ENCODE measurements at regions not wholly inside any gene's neighbourhood (a gene's known extent, or its start where the extent isn't known, plus 50 kb on each side); places are given as distances from the start of the nearest gene placed in this dataset.
"Not testable (repeated sequence)": the region's sequence is repeated elsewhere in the genome, so short reads cannot be mapped to it uniquely, and the experiment has no call there.

DNA sequence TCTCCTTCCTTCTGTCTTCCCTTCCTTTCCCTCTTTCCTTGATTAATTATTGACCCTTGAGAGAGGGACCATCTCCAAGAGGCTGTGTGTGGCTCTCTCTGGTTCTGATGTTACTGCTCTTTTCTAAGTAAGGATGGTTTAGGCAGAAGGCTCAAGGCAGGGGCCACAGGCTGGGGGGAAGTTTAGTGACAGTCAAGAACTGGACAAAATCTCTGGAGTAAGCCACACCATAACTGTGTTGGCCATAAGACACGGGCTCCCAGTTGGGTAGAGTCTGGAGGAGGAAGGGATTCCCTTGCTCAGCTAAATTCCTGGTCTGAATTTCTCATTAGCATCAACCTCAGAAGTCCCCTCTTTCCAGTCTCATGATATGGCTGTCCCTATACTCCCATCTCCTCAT, 74.7 kb downstream of the BUD13 start:
- DNase-seq (ENCODE audit: low read depth) = no peak

DNA sequence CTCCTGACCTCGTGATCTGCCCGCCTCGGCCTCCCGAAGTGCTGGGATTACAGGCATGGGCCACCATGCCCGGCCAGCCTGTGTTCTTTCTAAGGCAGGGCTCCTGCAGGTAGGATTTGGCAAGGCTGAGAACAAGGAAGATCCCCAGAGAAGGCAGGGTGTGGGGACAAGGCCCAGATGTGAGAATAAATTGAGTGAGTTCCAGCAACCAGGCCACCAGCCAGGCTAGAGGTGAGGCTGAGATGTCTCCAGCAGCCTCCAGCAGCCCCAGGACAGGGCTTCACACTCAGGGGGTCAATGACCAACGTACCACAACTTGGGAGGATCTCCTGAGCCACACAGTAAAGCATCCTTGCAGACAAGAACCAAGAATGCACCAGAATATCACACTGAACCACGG, 75.1 kb downstream of the BUD13 start:
- DNase-seq (ENCODE audit: low read depth) = no peak

DNA sequence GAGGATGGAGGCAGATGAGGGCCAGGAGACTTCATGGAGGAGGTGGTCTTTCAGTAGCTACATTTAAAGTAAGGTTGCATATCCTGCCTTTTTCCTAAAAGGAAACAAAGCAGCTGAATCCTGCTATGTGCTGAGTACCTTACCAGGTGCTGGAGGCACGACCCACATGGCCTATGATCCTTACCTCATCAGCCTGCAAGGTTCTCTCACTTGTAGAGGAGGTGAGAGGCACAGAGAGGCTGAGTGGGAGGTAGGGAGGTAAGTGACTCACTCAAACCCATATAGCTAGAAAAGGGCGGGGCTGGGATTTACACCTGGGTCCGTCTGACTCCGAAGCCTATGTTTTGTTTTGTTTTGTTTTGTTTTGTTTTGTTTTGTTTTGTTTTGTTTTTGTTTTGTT, 75.8 kb downstream of the BUD13 start:
- no peak for DNase-seq (ENCODE audit: low read depth)

DNA sequence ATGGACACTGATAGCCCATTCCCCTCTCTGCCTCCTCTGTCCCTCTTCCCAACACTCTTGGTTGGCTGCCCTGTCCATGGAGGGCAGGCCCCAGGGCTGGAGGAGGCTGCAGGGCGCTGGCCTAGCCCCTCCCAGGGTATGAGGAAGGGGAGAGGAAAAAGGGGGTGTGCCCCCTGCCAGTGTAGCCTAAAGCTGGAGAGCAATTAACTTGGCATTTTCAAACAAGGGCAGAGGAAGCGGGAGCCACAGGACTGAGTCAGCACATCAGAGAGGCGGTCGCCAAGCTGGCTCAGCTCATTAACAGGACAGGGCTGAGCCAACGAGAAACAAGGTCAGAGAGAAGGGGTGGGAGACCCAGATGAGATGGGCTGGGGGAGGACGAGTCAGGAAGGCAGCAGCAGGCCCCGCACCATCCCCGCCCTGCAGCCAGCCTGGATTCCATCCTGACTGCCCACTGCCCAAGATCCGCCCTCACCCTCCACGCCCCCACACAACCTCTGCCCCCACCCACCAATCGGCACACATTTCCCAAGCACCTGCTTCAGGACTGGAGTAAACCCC, 76.3 kb downstream of the BUD13 start:
- DNase-seq (ENCODE audit: low read depth) = no peak

DNA sequence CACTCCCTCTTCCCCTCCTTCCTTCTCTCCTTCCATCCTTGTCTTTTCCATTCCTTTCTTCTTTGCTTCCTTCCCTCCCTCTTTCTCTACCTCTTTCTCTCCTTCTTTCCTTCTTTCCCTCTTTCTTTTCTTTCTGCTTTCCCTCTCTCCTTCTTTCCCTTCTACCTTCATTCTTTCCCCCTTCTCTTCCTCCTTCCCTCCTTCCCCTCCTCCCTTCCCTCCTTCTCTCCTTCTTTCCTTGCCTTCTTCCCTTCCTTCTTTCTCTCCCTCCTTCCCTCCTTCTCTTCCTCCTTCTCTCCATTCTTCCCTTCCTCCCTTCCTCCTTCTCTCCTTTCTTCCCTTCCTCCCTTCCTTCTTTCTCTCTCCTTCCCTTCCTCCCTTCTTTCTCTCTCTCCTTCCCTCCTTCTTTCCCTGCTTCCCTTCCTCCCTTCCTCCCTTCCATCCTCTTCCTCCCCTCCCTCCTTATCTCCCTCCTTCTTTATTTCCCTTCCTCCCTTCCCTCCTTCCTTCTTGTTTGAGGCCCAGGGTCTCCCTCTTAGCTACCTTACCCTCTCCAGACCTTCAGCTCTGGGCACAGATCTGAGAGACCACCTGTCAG, 77.0 kb downstream of the BUD13 start:
- no peak for DNase-seq (ENCODE audit: low read depth)

- DNase-seq (ENCODE audit: low read depth) = no peak
Measured at GRCh38 chr11:116694815-116695590, 77.8 kb downstream of the BUD13 start.

GRCh38 chr11:116694349-116694725, 78.5 kb downstream of the BUD13 start:
- DNase-seq (ENCODE audit: low read depth) = no peak

DNA sequence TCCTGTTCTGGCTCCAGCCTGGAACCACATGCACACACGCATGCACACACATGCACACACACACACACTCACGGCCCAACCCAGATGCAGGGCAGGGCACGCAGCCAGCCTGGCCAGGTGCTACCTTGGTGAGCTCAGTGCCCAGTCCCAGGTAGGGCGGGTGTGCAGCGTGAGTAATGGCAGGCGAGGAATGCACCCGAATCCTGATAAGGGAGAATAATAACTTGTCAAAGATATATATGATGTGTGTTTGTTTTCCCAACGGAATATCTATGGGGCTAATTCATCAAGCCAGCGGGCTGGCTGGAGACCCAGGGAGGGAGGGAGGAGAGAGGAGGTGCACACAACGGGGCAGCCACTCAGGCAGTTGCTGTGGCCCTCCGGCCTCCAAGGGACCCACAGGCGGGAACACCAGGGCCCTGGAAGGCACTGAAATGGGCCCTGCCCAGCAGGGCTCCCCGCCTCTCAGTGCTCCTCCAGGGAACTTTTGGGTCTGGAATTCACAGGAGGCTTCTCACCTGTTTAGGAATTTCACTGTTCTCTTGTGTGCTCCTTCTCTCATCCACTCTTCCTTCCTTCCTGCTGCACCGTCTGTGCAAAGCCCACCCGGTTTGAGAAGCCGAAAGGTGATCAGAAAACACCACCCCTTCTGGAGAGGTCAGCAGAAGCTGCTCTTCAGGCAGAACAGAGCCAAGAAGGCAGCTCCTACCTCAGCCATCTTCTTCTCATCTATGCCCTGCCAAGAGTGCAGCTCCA, 79.0 kb downstream of the BUD13 start:
- DNase-seq (ENCODE audit: low read depth) = no peak

DNA sequence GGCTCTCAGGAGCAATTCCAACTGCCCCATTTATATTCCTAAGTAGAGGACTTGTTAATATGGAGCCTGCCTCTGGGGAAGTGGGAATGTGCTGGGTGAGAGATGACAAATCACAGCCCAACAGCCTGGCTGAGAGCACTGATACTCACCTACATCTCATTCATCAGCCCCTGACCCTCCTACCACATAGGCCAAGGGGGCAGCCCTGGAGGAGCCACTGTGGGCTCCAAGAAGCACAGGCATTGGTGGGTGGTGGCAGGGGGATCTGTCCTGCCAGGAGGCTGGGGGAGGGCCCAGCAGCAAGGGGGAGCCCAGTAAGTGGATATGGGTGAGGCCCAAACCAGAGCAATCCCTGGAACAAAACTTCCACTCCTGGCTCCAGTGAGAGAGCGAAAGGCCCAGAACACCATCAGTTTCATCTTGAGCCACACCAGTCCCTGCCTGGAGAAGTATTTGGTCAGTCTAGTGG, 79.7 kb downstream of the BUD13 start:
- DNase-seq (ENCODE audit: low read depth) = no peak

GRCh38 chr11:116692318-116693101, 80.3 kb downstream of the BUD13 start:
- no peak for DNase-seq (ENCODE audit: low read depth)

- peak; percentile 38 for DNase-seq (ENCODE audit: low read depth)
Measured at GRCh38 chr11:116691771-116692177, 81.0 kb downstream of the BUD13 start.

GRCh38 chr11:116690611-116691010, 82.2 kb downstream of the BUD13 start:
- DNase-seq (ENCODE audit: low read depth) = no peak

GRCh38 chr11:116689413-116690127, 83.2 kb downstream of the BUD13 start:
- no peak for DNase-seq (ENCODE audit: low read depth)

- DNase-seq (ENCODE audit: low read depth) = no peak
Measured at GRCh38 chr11:116688202-116688540, 84.6 kb downstream of the BUD13 start.

GRCh38 chr11:116687458-116688201, 85.2 kb downstream of the BUD13 start:
- no peak for DNase-seq (ENCODE audit: low read depth)

GRCh38 chr11:116686866-116687265, 85.9 kb downstream of the BUD13 start:
- DNase-seq (ENCODE audit: low read depth) = no peak

- no peak for DNase-seq (ENCODE audit: low read depth)
Measured at GRCh38 chr11:116683982-116684381, 88.8 kb downstream of the BUD13 start.

- DNase-seq (ENCODE audit: low read depth) = no peak
Measured at GRCh38 chr11:116680349-116681125, 92.2 kb downstream of the BUD13 start.

- DNase-seq (ENCODE audit: low read depth) = no peak
Measured at GRCh38 chr11:116678887-116679286, 93.9 kb downstream of the BUD13 start.

GRCh38 chr11:116667318-116667717, 105.5 kb downstream of the BUD13 start:
- not testable (repeated sequence) for DNase-seq (ENCODE audit: low read depth)
